ENCODE measurements at regions not wholly inside any gene's neighbourhood (a gene's known extent, or its start where the extent isn't known, plus 50 kb on each side); places are given as distances from the start of the nearest gene placed in this dataset.
"Not testable (repeated sequence)": the region's sequence is repeated elsewhere in the genome, so short reads cannot be mapped to it uniquely, and the experiment has no call there.

GRCh38 chr3:98711426-98711825 is 51.7 kb upstream of the ST3GAL6 start:
- no peak for DNase-seq (ENCODE audit: low read depth)
- TF ChIP-seq, protein P1, sequence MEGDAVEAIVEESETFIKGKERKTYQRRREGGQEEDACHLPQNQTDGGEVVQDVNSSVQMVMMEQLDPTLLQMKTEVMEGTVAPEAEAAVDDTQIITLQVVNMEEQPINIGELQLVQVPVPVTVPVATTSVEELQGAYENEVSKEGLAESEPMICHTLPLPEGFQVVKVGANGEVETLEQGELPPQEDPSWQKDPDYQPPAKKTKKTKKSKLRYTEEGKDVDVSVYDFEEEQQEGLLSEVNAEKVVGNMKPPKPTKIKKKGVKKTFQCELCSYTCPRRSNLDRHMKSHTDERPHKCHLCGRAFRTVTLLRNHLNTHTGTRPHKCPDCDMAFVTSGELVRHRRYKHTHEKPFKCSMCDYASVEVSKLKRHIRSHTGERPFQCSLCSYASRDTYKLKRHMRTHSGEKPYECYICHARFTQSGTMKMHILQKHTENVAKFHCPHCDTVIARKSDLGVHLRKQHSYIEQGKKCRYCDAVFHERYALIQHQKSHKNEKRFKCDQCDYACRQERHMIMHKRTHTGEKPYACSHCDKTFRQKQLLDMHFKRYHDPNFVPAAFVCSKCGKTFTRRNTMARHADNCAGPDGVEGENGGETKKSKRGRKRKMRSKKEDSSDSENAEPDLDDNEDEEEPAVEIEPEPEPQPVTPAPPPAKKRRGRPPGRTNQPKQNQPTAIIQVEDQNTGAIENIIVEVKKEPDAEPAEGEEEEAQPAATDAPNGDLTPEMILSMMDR (IDR thresholded peaks at IDR 0.05; ENCODE audit: low read depth, low read length, missing control alignments): no peak
- no peak overlapping the region for H3K4me3 ChIP-seq (ENCODE audit: low read depth, low read length)

GRCh38 chr3:98712726-98713125 is 50.4 kb upstream of the ST3GAL6 start:
- TF ChIP-seq, protein P1 (IDR thresholded peaks at IDR 0.05; ENCODE audit: low read depth, low read length, missing control alignments): no peak
- H3K4me3 ChIP-seq (ENCODE audit: low read depth, low read length): no peak overlapping the region
- no peak for DNase-seq (ENCODE audit: low read depth)

- DNase-seq (ENCODE audit: low read depth); H3K4me3 ChIP-seq (ENCODE audit: low read depth, low read length): not testable (repeated sequence)
Observed at GRCh38 chr3:98713332-98713731, 49.8 kb upstream of the ST3GAL6 start.
